ENCODE measurements at regions not wholly inside any gene's neighbourhood (a gene's known extent, or its start where the extent isn't known, plus 50 kb on each side); places are given as distances from the start of the nearest gene placed in this dataset.

- DNase-seq (ENCODE audit: low read depth, low spot score) = no peak
Observed at GRCh38 chr11:69378303-69379141, 84.6 kb downstream of the MYEOV start.

GRCh38 chr11:69380451-69380901 lies 86.5 kb downstream of the MYEOV start:
- DNase-seq (ENCODE audit: low read depth, low spot score) = no peak

GRCh38 chr11:69380921-69381581 lies 87.1 kb downstream of the MYEOV start:
- no peak for DNase-seq (ENCODE audit: low read depth, low spot score)

- DNase-seq (ENCODE audit: low read depth, low spot score) = no peak
Observed at GRCh38 chr11:69381681-69382130, 87.8 kb downstream of the MYEOV start.

- no peak for DNase-seq (ENCODE audit: low read depth, low spot score)
Observed at GRCh38 chr11:69382131-69383128, 88.5 kb downstream of the MYEOV start.

- DNase-seq (ENCODE audit: low read depth, low spot score) = no peak
Observed at GRCh38 chr11:69383372-69384250, 89.7 kb downstream of the MYEOV start.

- no peak for DNase-seq (ENCODE audit: low read depth, low spot score)
Observed at GRCh38 chr11:69384251-69385143, 90.5 kb downstream of the MYEOV start.

- no peak for DNase-seq (ENCODE audit: low read depth, low spot score)
Observed at GRCh38 chr11:69385144-69385820, 91.3 kb downstream of the MYEOV start.

- DNase-seq (ENCODE audit: low read depth, low spot score) = no peak
Observed at GRCh38 chr11:69385832-69386427, 92.0 kb downstream of the MYEOV start.

- DNase-seq (ENCODE audit: low read depth, low spot score) = no peak
Observed at GRCh38 chr11:69386594-69387408, 92.8 kb downstream of the MYEOV start.

- DNase-seq (ENCODE audit: low read depth, low spot score) = no peak
Observed at GRCh38 chr11:69387409-69387885, 93.5 kb downstream of the MYEOV start.

GRCh38 chr11:69388210-69388609 lies 93.3 kb upstream of the LINC01488 start:
- no peak for DNase-seq (ENCODE audit: low read depth, low spot score)

GRCh38 chr11:69388661-69389060 lies 92.8 kb upstream of the LINC01488 start:
- DNase-seq (ENCODE audit: low read depth, low spot score) = no peak

- no peak for DNase-seq (ENCODE audit: low read depth, low spot score)
Observed at GRCh38 chr11:69390561-69390960, 90.9 kb upstream of the LINC01488 start.

- DNase-seq (ENCODE audit: low read depth, low spot score) = no peak
Observed at GRCh38 chr11:69391192-69392103, 90.0 kb upstream of the LINC01488 start.

GRCh38 chr11:69392104-69392653 lies 89.3 kb upstream of the LINC01488 start:
- no peak for DNase-seq (ENCODE audit: low read depth, low spot score)
